NCI-H446 treated with DMSO at 0.1 percent for 48 hours (cell line): ENCODE measurements at regions not wholly inside any gene's neighbourhood (a gene's known extent, or its start where the extent isn't known, plus 50 kb on each side); places are given as distances from the start of the nearest gene placed in this dataset.

ENCODE experiments used
- DNase-seq: peaks from one replicate; lab custom pipeline; 2025; lab: John Stamatoyannopoulos, UW

DNA sequence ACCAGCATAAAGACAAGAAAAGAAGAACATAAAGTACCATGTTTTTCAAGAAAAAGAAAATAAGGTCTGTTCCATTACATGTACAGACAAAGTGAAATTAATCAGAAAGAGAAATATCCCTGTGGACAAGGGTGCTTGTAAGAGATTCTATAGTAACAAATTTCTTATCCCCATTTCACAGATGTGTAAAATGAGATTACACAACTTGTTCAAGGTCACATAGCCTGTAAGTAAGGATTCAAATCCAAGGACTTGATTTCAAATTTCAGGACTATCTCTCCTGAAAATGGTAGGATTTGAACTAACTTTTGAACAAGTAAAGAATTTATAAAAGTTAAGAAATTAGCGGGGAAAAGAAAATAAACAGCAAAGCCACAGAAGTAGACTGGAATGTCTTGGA lies 248.2 kb upstream of the SLC39A10 start:
- DNase-seq, result no peak

GRCh38 chr2:195408196-195408595 lies 248.8 kb upstream of the SLC39A10 start:
- no peak for DNase-seq

DNA sequence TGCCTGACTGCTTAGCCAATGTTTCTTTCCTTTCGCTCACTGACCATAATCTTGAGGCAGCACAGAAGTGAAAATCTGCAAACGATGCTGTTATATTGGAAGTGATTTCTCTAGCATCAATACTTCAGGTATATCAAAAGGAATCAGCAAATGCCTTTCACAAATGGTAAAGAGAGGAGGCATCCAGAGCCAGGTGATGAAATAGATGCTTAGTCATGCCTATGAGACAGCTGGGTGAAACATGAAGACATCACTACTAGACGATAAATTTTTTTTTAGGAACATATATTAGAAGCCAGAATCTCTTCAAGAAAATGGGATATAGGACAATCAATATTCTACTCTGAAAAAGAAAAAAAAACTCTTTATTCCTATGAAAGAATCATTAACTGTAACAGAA lies 249.2 kb upstream of the SLC39A10 start:
- DNase-seq, result no peak

- no peak for DNase-seq
Measured at GRCh38 chr2:195406886-195407603, 250.0 kb upstream of the SLC39A10 start.

DNA sequence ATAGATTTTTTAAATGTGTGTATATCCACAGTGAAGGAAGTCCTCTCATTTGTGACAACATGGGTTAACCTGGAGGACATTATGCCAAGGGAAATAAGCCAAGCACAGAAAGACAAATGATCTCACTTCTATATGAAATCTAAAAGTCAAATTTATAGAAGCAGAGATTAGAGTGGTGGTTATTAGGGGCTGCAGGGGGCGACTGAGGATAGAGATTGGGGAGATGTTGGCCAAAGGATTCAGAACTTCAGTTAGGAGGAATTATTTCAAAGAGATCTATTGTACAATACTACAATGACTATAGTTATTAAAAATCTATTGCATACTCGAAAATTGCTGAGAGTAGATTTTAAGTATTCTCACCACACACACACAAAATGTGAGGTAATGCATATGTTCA lies 252.4 kb upstream of the SLC39A10 start:
- no peak for DNase-seq

- no peak for DNase-seq
Measured at GRCh38 chr2:195396479-195396878, 260.5 kb upstream of the SLC39A10 start.

DNA sequence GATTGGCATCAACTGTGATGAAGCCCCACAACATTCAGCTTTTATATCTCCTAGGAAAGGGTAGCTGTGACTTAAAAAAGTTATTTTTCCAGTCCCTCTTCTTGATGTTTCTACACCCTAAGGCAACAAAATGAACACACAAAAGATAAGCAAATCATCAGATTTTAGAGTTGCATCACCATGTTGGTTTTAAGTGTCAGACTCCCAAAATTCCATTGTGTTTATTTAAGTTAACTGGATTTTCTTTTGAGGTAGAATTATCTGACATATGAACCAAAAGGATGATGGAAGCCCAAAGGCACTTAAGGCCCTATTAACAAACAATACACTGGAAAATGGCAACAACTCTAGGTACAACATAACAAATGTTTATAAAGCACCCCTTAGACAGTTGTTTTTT lies 261.7 kb upstream of the SLC39A10 start:
- DNase-seq, result no peak

- DNase-seq, result no peak
Measured at GRCh38 chr2:195392446-195393336, 264.3 kb upstream of the SLC39A10 start.

- no peak for DNase-seq
Measured at GRCh38 chr2:195390686-195391321, 266.2 kb upstream of the SLC39A10 start.

DNA sequence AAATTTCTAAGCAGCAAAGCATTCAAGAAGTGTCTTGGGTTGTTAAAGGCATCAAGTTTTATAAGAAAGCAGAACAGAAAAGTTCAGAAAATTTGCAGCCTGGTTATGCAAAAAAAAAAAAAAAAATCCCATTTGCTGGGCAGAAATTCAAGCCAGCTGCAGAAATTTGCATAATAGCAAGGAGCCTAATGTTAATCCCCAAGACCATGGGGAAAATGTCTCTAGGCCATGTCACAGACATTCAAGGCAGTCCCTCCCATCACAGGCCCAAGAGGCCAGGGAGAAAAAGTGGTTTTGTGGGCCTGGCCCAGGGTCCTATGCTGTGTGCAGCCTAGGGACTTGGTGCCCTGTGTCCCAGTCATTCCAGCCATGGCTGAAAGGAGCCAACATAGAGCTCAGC lies 269.0 kb upstream of the SLC39A10 start:
- DNase-seq, result no peak

DNA sequence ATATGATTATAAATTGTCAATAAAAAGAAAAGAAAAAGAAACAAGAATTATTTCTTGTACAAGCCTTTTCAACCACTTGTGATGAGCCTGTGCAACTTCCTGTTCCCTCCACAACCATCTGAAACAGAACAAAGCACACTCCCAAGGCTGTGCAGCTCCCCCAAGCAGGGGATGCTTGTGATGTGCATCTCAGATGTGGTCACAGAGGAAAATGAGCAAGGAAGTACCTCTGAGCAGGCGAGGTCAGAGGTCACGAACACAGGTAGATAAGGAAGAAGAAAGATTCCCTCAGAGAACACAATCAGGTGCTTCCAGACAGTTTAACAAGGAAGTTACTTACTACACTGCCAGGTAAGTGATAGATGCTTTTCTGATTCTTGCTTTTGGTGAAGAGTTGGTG lies 274.8 kb upstream of the SLC39A10 start:
- no peak for DNase-seq

DNA sequence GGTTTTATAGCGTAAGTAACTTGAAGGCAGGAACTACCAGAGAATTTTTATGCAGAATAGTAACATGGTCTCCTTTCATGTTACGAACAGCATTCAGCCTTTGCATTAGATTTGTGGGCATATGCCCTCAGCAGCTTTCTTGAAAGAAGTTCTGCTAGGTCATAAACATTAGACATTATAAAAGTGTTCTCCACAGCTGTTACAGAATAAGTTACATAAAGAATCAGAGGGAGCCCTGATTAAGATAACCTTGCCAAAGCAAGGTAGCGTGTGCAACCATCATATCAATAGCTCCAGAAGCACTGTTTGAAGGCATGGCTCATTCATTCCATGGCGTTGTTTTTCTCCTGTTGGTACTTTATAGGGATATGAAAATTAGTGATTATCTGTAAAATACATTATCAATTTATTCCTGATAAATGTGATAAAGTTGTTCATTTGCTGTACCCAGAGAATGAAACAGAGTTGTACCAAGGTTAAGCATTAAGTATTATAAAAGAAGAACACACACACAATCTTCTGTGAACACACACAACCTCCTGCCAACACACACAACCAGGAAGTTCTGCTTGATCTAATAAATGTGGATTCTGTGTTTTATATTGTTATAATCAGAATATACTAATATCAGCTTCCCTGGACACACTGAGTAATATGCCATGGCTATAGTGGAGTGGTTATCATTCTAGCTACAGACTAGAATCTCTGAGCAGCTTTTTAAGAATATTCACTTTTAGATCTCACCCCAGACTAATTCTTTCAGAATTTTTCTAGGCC lies 286.7 kb upstream of the SLC39A10 start:
- no peak for DNase-seq

DNA sequence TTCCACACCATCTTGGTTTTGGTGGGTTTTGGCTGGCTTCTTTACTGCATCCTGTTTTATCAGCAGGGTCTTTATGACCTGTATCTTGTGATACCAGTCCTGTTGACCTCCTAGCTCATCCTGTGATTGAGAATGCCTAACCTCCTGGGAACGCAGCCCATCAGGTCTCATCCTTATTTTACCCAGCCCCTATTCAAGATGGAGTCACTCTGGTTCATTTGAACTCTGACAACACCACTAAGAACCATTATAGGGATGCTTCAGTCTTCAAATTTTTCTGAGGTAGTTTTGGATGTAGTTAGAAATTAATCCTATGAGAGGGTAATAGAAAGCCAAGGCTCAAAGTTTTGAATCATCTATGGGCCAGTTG lies 287.8 kb upstream of the SLC39A10 start:
- DNase-seq, result no peak

- no peak for DNase-seq
Measured at GRCh38 chr2:195368249-195369217, 288.5 kb upstream of the SLC39A10 start.

GRCh38 chr2:195367809-195368208 lies 289.2 kb upstream of the SLC39A10 start:
- no peak for DNase-seq

GRCh38 chr2:195364015-195364965 lies 292.7 kb upstream of the SLC39A10 start:
- DNase-seq, result no peak

GRCh38 chr2:195363496-195363895 lies 293.5 kb upstream of the SLC39A10 start:
- DNase-seq, result no peak

- no peak for DNase-seq
Measured at GRCh38 chr2:195360242-195360641, 296.8 kb upstream of the SLC39A10 start.

GRCh38 chr2:195359043-195359735 lies 297.8 kb upstream of the SLC39A10 start:
- DNase-seq, result no peak
